H1 (cell line): ENCODE measurements at regions not wholly inside any gene's neighbourhood (a gene's known extent, or its start where the extent isn't known, plus 50 kb on each side); places are given as distances from the start of the nearest gene placed in this dataset.
A peak's percentile ranks its signal among the peaks of the same experiment; 100 is the strongest.

ENCODE experiments used
- CTCF ChIA-PET: fragments of 300-600 bp; sonication (Branson Sonifier 250); formaldehyde crosslinking; loops from one replicate; lab custom pipeline; 2021; ENCODE audit not compliant: partially characterized antibody; lab: Charles Lee
- POLR2A ChIA-PET: fragments of 300-600 bp; sonication (Branson Sonifier 250); formaldehyde crosslinking; loops from one replicate; lab custom pipeline; 2021; ENCODE audit warnings: inconsistent platforms; ENCODE audit not compliant: partially characterized antibody; lab: Charles Lee
- DNase-seq, 2 experiments: peaks; one replicate each; pipeline versions ENCODE4 v3.0.0 to v3.0.0-alpha.2; 2010 to 2022; ENCODE audit warnings: low spot score in 2 of 2, low read depth in 1 of 2, mixed read lengths in 1 of 2
- FAIRE-seq: peaks from 2 replicates; lab custom pipeline; 2011; peaks lifted over from hg19 to GRCh38; lab: Jason Lieb, UNC
- H2AFZ ChIP-seq: 2 replicates; pipeline ENCODE4 v1.8.1; 2012; ENCODE audit warnings: low read length, inconsistent platforms
- H2AK5ac ChIP-seq: 2 replicates; pipeline ENCODE4 v1.6.1; 2013; ENCODE audit warnings: low read depth, low read length
- H2BK120ac ChIP-seq: replicated peaks from 2 replicates; pipeline ENCODE3; 2013; ENCODE audit warnings: low read depth, low read length, inconsistent platforms
- H2BK12ac ChIP-seq: 2 replicates; pipeline ENCODE4 v1.6.1; 2013; ENCODE audit warnings: low read depth, low read length
- H2BK15ac ChIP-seq: 2 replicates; pipeline ENCODE4 v1.6.1; 2013; ENCODE audit warnings: low read length
- H2BK20ac ChIP-seq: 2 replicates; pipeline ENCODE4 v1.6.1; 2013; ENCODE audit warnings: low read length
- H2BK5ac ChIP-seq: 2 replicates; pipeline ENCODE4 v1.6.1; 2013; ENCODE audit warnings: low read depth, low read length
- H3K14ac ChIP-seq: 2 replicates; pipeline ENCODE4 v1.6.1; 2013; ENCODE audit warnings: inconsistent platforms; ENCODE audit not compliant: insufficient read length
- H3K18ac ChIP-seq: 2 replicates; pipeline ENCODE4 v1.6.1; 2013; ENCODE audit warnings: low read length; ENCODE audit errors: extremely low read depth
- H3K23ac ChIP-seq: 2 replicates; pipeline ENCODE4 v1.6.1; 2013; ENCODE audit warnings: inconsistent platforms; ENCODE audit not compliant: insufficient read length
- H3K23me2 ChIP-seq: 2 replicates; pipeline ENCODE4 v1.6.1; 2013; ENCODE audit warnings: low read depth, low read length
- H3K27ac ChIP-seq: 2 replicates; pipeline ENCODE4 v1.6.1; 2011; ENCODE audit warnings: low read depth, low read length, inconsistent platforms
- H3K27me3 ChIP-seq, 4 experiments: replicated peaks in 1 of 4; 1 replicate in 1 of 4; 2 replicates in 3 of 4; pipeline versions ENCODE4 v1.6.1 to v1.8.1; 2011 to 2013; ENCODE audit warnings: low read length in 3 of 4, mild to moderate bottlenecking in 3 of 4, inconsistent platforms in 2 of 4, mixed read lengths in 2 of 4, moderate library complexity in 1 of 4; ENCODE audit not compliant: control insufficient read depth in 3 of 4, insufficient read depth in 3 of 4; ENCODE audit errors: extremely low read depth in 1 of 4
- H3K36me3 ChIP-seq, 4 experiments: 2 replicates each; pipeline versions ENCODE4 v1.6.1 to v1.8.1; 2011 to 2013; ENCODE audit warnings: mild to moderate bottlenecking in 4 of 4, low read length in 3 of 4, moderate library complexity in 2 of 4, control low read depth in 1 of 4, inconsistent platforms in 1 of 4; ENCODE audit not compliant: insufficient read depth in 4 of 4, control insufficient read depth in 2 of 4
- H3K4ac ChIP-seq: replicated peaks from 2 replicates; pipeline ENCODE3; 2013; ENCODE audit warnings: low read length, low read depth, mixed read lengths, inconsistent platforms; ENCODE audit not compliant: insufficient read length
- H3K4me1 ChIP-seq, 4 experiments: replicated peaks in 1 of 4; 1 replicate in 1 of 4; 2 replicates in 3 of 4; pipeline versions ENCODE4 v1.6.1 to v1.8.1; 2011 to 2013; ENCODE audit warnings: low read length in 3 of 4, inconsistent platforms in 2 of 4, mixed read lengths in 1 of 4; ENCODE audit not compliant: insufficient read depth in 4 of 4, control insufficient read depth in 3 of 4
- H3K4me2 ChIP-seq, 2 experiments: 2 replicates each; pipeline versions ENCODE4 v1.6.1 to v1.8.1; 2011 to 2013; ENCODE audit warnings: low read depth in 2 of 2, low read length in 2 of 2, control low read depth in 1 of 2, inconsistent platforms in 1 of 2, mild to moderate bottlenecking in 1 of 2; ENCODE audit not compliant: insufficient read depth in 1 of 2
- H3K4me3 ChIP-seq, 4 experiments: fragments of 200-600, 300-600 bp in 1 of 4; sonication (generic), shearing (Covaris generic), sonication (Bioruptor Twin) in 1 of 4; 2 replicates each; pipeline versions ENCODE4 v1.5.1 to v1.8.1; 2011 to 2016; ENCODE audit warnings: low read length in 4 of 4, low read depth in 3 of 4, control low read depth in 2 of 4, inconsistent platforms in 2 of 4, mild to moderate bottlenecking in 2 of 4, mixed read lengths in 1 of 4, moderate library complexity in 1 of 4; ENCODE audit not compliant: insufficient read depth in 2 of 4; ENCODE audit errors: extremely low read depth in 1 of 4
- H3K56ac ChIP-seq: replicated peaks from 2 replicates; pipeline ENCODE3; 2013; ENCODE audit warnings: low read depth, mild to moderate bottlenecking, mixed read lengths, low read length, inconsistent platforms; ENCODE audit not compliant: insufficient read length
- H3K79me1 ChIP-seq: 2 replicates; pipeline ENCODE4 v1.6.1; 2013; ENCODE audit warnings: low read depth, low read length, control low read depth
- H3K79me2 ChIP-seq, 2 experiments: 2 replicates each; pipeline versions ENCODE4 v1.6.1 to v1.8.1; 2012 to 2013; ENCODE audit warnings: low read length in 2 of 2, mild to moderate bottlenecking in 2 of 2, inconsistent platforms in 1 of 2; ENCODE audit not compliant: insufficient read depth in 2 of 2, control insufficient read depth in 1 of 2
- H3K9ac ChIP-seq, 4 experiments: replicated peaks in 1 of 4; 1 replicate in 1 of 4; 2 replicates in 3 of 4; pipeline versions ENCODE4 v1.6.1 to v1.8.1; 2011 to 2013; ENCODE audit warnings: low read depth in 3 of 4, low read length in 3 of 4, control low read depth in 2 of 4, mild to moderate bottlenecking in 2 of 4, moderate library complexity in 2 of 4, inconsistent platforms in 1 of 4; ENCODE audit errors: extremely low read depth in 1 of 4
- H3K9me3 ChIP-seq, 2 experiments: 2 replicates each; pipeline versions ENCODE4 v1.6.1 to v1.8.1; 2012 to 2013; ENCODE audit warnings: mild to moderate bottlenecking in 2 of 2, moderate library complexity in 2 of 2, control low read depth in 1 of 2, inconsistent platforms in 1 of 2, low read depth in 1 of 2, low read length in 1 of 2, mixed read lengths in 1 of 2; ENCODE audit not compliant: insufficient read depth in 2 of 2
- H4K20me1 ChIP-seq, 2 experiments: replicated peaks in 1 of 2; 2 replicates each; pipeline versions ENCODE3 to v1.8.1; 2011 to 2013; ENCODE audit warnings: inconsistent platforms in 2 of 2, low read length in 2 of 2, mild to moderate bottlenecking in 1 of 2; ENCODE audit not compliant: insufficient read depth in 2 of 2, control insufficient read depth in 1 of 2
- H4K5ac ChIP-seq: 2 replicates; pipeline ENCODE4 v1.6.1; 2013; ENCODE audit warnings: low read length, low read depth, mixed read lengths, inconsistent platforms; ENCODE audit not compliant: insufficient read length
- H4K8ac ChIP-seq: 2 replicates; pipeline ENCODE4 v1.8.0; 2013; ENCODE audit warnings: mild to moderate bottlenecking, moderate library complexity, low read length, inconsistent platforms; ENCODE audit not compliant: insufficient read depth; ENCODE audit errors: extremely low read depth
- H4K91ac ChIP-seq: replicated peaks from 2 replicates; pipeline ENCODE3; 2013; ENCODE audit warnings: low read length, mixed read lengths, inconsistent platforms; ENCODE audit not compliant: insufficient read length
- ATF2 ChIP-seq: IDR thresholded peaks from 2 replicates; pipeline ENCODE4 v1.6.1; 2012; ENCODE audit warnings: low read length, inconsistent platforms
- BACH1 ChIP-seq: IDR thresholded peaks from 2 replicates; pipeline ENCODE4 v1.6.1; 2012; ENCODE audit warnings: low read length, improper control_type of control experiment
- CBX5 ChIP-seq: fragments of 300-800, 300-1000 bp; sonication (generic); IDR thresholded peaks from 2 replicates; pipeline ENCODE4 v1.7.1; 2016; ENCODE audit warnings: antibody characterized with exemption, low read length, low read depth
- CBX8 ChIP-seq: fragments of 300-800, 300-1000 bp; sonication (generic); IDR thresholded peaks from 2 replicates; pipeline ENCODE4 v1.7.1; 2016; ENCODE audit warnings: low read depth, low read length, borderline replicate concordance
- CREB1 ChIP-seq: IDR thresholded peaks from 2 replicates; pipeline ENCODE4 v1.6.1; 2012; ENCODE audit warnings: inconsistent platforms
- E2F6 ChIP-seq: IDR thresholded peaks from 2 replicates; pipeline ENCODE4 v1.6.1; 2012; ENCODE audit warnings: inconsistent platforms
- GABPA ChIP-seq: IDR thresholded peaks from 2 replicates; pipeline ENCODE4 v1.6.1; 2011; ENCODE audit warnings: mild to moderate bottlenecking, low read length, moderate library complexity, borderline replicate concordance; ENCODE audit not compliant: insufficient read depth
- GTF2F1 ChIP-seq: IDR thresholded peaks from 2 replicates; pipeline ENCODE4 v1.6.1; 2012; ENCODE audit warnings: low read depth, low read length, improper control_type of control experiment, borderline replicate concordance
- NRF1 ChIP-seq: IDR thresholded peaks from 2 replicates; pipeline ENCODE4 v1.6.1; 2011; ENCODE audit warnings: mild to moderate bottlenecking, low read depth, low read length, improper control_type of control experiment
- POLR2A ChIP-seq, 2 experiments: IDR thresholded peaks; 1 replicate in 1 of 2; 2 replicates in 1 of 2; pipeline ENCODE4 v1.6.1; 2011; ENCODE audit warnings: low read depth in 2 of 2, low read length in 2 of 2, mild to moderate bottlenecking in 2 of 2; ENCODE audit errors: control extremely low read depth in 1 of 2
- POLR2AphosphoS5 ChIP-seq: IDR thresholded peaks from 2 replicates; pipeline ENCODE4 v1.6.1; 2011; ENCODE audit warnings: low read depth, low read length
- RXRA ChIP-seq: IDR thresholded peaks from 2 replicates; pipeline ENCODE4 v1.6.1; 2011; ENCODE audit warnings: low read depth, mild to moderate bottlenecking, low read length, moderate library complexity; ENCODE audit not compliant: insufficient read depth
- TEAD4 ChIP-seq: IDR thresholded peaks from 2 replicates; pipeline ENCODE4 v1.6.1; 2012; ENCODE audit warnings: low read depth, low read length, inconsistent platforms, mixed read lengths
- YY1 ChIP-seq: IDR thresholded peaks from 2 replicates; pipeline ENCODE4 v1.6.1; 2011; ENCODE audit warnings: low read depth, mild to moderate bottlenecking, low read length
- WGBS, 2 experiments: shearing (Covaris generic) in 1 of 2; methylation state at CpG; one replicate each; pipeline versions ENCODE4 v1.1.6 to v1.1.7; 2013 to 2015; ENCODE audit warnings: low lambda C conversion rate in 2 of 2, mixed read lengths in 2 of 2, inconsistent platforms in 1 of 2, low coverage in 1 of 2, missing lambda C conversion rate in 1 of 2; ENCODE audit not compliant: insufficient replicate concordance in 2 of 2, insufficient coverage in 1 of 2, insufficient read length in 1 of 2; ENCODE audit errors: extremely low coverage in 1 of 2, missing lambda C conversion rate in 1 of 2; 5-methylcytosine and 5-hydroxymethylcytosine counted together

GRCh38 chr5:120974690-120975089 lies 510.6 kb downstream of the PRR16 start:
- Histone ChIP-seq H2BK5ac (no peak overlapping the region), H3K4me1 (no peaks in the 10 kb centered on the region), H3K4ac (no peak overlapping the region), H3K36me3 (no peaks in the 10 kb centered on the region), H3K23ac (no peak overlapping the region), H4K5ac (no peak overlapping the region), H4K8ac (no peak overlapping the region), H3K9me3 (no peaks in the 10 kb centered on the region), H3K23me2 (no peaks in the 10 kb centered on the region), H3K27ac (no peak overlapping the region), H3K79me2 (no peaks in the 10 kb centered on the region), H4K20me1 (no peaks in the 10 kb centered on the region), H2AFZ (0 out of 2 replicates have a peak overlapping the region, but pooled peaks have one; percentile 1), H3K14ac (no peak overlapping the region), H3K79me1 (no peaks in the 10 kb centered on the region), H3K4me3 (no peak overlapping the region), H2BK120ac (no peak overlapping the region), H2BK20ac (no peak overlapping the region), H4K91ac (no peak overlapping the region), H2BK12ac (no peak overlapping the region), H3K9ac (no peak overlapping the region), H3K27me3 (no peaks in the 10 kb centered on the region), H3K56ac (no peak overlapping the region), H2BK15ac (no peak overlapping the region), H2AK5ac (no peak overlapping the region), H3K4me2 (no peak overlapping the region), H3K18ac (no peak overlapping the region)
- CTCF ChIA-PET: interaction anchor here (0.5 kb wide), 1 partner anchor 16 kb away, joined by 3 read pairs; no protein-coding TSS in a partner anchor
- DNase-seq: no peak
- WGBS, 2 experiments: 74% methylated on average over 2 of the region's 2 CpGs; no CpG with 5 or more reads in 1 of the 2 experiments
- POLR2A ChIA-PET: no interaction called here
- FAIRE-seq: no peak
- TF ChIP-seq POLR2A (IDR thresholded peaks at IDR 0.05; ENCODE audit: control extremely low read depth in 1 of 2, low read depth in 2 of 2, low read length in 2 of 2) (no peak), TEAD4 (no peak), ATF2 (no peak), GTF2F1 (no peak), CBX8 (no peak), NRF1 (no peak), E2F6 (no peak), CBX5 (no peak), GABPA (no peak), YY1 (no peak), BACH1 (no peak), RXRA (no peak), POLR2AphosphoS5 (no peak), CREB1 (no peak)
